GM21786 (cell line): ENCODE measurements at regions not wholly inside any gene's neighbourhood (a gene's known extent, or its start where the extent isn't known, plus 50 kb on each side); places are given as distances from the start of the nearest gene placed in this dataset.

ENCODE experiments used
- ATAC-seq: cut with Tn5 transposase; IDR thresholded peaks from one replicate; pipeline ENCODE4 v1.9.1; 2021; ENCODE audit not compliant: unreplicated experiment

DNA sequence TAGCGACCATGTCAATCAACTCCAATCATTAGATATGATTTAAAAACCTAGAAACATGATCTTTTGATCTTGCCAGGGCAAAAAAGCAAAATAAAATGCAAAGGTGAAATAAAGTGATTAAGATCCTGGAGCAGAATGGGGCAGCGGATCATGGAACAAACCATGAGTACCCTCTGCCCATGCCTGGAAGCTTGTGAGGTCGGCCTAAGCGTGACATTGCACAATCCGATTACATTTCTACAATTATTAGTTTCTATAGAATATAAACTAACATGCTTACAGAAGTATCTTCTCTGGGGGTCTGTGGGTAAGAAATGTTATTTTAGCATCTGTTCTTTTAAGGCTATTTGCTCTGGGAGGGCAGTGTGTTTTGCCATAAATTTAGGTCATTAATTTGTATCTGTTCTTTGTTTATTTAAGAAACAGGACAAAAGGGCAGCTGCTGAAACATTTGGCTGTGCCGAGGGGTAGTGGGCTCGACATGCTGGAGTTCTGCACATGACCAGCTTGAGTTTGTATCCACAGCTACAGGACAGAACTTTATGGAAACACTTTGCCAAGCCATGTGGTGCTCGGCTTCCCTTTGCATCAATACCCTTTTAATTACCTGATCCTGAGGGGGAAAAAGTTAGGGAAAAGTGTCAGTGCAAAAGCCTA, 55.9 kb downstream of the ZBTB18 start:
- ATAC-seq, result no peak

DNA sequence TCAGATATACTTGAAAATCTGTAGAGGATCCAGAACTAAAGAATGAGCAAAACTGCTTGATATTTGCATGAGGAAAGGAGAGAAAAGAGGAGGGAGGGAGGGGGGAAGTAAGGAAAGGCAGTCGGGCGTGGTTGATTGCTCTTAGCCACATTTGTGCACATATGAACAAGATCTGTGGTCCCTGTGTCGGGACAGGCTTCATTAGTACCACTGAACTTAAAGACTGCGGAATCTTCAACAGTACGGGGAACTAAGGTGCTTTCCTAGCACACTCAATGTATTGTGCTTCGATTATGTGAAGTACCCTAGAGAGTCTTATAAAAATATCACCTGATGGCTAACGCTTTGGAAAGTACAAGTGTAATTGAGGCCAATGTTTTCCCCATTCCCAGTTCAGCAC, 59.9 kb downstream of the ZBTB18 start:
- no peak for ATAC-seq

DNA sequence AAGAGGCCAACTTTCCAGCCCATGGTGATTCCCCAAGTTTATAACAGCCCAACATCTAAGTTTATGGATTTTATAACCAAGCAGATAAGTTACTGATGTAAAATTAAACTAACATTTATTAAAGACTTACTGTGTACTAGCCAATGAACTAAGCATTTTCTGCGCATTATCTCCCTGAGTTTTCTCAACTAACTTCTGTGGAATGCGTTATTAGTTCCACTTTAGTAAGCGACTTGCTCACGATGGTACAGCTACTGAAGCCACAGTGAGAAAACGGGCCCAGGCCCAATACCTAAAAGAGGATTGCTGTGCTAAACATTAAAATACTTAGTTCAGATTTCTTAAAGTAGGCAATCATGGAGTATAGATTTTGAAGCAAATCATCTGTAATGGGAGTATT, 61.0 kb downstream of the ZBTB18 start:
- ATAC-seq, result no peak

DNA sequence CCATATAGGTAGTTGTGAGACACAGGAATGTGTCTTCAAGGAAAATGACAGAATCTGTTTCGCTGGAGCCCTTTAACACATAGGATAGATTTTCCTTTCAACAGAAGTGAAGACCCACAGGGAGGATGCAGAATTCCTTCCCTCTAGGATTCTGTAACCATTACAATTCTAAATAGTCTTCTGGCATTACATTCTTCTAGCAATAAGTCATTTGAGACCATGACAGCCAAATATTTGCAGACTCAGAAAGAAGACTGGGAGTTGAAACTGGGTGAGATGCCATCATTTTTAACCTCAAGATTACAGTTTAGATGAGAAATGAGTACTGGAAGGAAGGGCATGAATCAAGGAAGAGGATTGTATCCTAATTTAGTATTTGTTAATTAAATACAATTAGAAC, 61.6 kb downstream of the ZBTB18 start:
- no peak for ATAC-seq

DNA sequence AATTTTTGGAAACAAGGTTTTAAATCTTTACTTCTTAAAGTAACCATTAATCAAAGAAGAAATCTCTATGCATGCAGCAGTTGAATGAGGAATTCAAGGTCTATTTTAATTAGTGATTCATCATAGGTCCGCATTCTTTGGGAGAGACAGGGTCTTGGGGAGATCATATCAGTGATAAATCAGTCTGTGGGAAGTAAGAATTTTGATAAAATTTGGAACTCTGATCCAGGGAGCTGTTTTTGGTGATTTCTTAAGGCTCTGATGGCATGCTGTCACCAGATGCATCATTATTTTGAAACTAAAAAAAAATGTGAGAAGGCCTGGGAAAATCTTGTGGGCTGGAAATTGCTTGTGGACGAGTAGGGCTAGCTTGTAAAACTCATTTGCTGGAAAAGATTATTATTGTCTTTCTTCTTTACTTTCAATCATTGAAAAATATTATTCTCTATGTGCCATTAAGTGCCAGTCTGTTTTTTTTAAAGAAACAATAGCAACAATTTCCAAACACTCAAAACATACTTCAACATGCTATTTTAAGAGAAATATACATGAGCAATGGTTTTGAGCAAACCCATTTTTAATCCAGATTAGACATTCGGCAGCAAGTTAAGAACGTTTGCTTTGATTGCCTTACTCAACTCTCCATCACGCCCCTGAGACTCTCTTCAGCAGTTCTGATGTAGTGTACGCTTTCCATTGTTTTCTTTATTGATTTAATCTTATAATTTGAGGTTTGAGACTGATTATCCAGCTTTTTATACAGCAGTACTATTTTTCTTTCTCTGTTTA, 62.6 kb downstream of the ZBTB18 start:
- no peak for ATAC-seq

DNA sequence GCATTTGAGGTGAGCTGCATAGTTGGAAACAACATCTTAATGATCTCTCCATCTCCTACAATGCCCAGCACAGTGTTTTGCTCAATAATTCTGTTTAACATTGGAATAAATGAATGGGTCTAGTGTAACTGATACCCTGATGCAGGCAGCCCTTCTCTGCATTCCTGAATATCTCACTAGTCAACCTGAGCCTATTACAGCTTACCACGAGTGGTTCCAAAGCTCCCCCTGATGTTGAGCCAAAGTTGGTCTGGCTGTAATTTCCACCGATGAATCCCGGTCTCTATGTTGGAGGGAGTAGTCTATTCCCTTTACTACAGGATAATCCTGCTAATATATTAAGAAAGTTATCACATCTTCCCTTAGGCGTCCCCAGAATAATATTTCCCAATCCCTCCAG, 63.8 kb downstream of the ZBTB18 start:
- ATAC-seq, result no peak

DNA sequence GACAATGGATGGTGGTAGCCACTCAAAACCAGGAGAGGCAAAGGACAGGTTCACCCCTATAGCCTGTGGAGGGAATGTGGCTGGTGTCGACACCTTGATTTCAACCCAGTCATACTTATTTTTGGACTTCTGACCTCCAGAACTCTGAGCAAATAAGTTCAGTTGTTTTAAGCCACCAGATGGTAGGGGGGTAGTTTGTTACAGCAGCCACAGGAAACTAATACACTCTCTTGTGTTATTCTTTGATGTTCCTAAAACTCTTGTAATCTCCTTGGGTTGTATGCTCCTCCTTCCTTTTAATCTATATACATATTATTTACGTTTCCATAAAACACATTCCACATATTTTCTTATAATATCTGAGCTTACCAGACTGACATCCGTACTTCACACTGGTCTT, 65.9 kb downstream of the ZBTB18 start:
- ATAC-seq, result no peak

DNA sequence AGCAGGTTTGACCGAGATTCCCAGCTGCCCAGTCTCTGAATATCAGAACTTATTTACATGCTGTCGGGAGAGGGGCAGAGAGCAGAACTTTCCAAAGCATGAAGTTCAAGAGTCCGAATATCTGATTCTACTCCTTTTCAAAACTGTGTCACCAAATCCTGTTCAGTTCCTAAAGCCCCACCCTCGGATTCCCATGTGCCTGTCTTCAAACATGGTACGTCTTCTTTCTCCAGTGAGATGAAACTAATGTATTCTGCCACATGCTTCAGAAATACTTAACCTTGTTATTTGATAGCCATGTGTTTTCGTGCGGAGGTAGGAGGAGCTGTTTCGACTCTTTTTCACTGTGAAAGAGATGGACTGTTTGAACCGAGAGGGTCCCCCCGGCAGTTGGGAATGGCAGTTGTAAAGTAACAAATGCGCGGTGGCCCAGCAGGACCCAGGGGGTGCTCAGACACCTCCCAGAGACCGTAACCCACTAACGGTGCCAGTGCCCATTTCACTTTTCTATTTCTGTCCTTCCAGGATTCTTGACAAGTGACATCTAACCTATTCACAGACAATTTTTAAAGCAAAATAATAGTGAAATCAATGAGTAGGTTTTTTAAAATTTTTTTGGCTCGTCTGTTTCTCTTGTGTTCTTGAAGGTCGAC, 67.2 kb downstream of the ZBTB18 start:
- no peak for ATAC-seq

DNA sequence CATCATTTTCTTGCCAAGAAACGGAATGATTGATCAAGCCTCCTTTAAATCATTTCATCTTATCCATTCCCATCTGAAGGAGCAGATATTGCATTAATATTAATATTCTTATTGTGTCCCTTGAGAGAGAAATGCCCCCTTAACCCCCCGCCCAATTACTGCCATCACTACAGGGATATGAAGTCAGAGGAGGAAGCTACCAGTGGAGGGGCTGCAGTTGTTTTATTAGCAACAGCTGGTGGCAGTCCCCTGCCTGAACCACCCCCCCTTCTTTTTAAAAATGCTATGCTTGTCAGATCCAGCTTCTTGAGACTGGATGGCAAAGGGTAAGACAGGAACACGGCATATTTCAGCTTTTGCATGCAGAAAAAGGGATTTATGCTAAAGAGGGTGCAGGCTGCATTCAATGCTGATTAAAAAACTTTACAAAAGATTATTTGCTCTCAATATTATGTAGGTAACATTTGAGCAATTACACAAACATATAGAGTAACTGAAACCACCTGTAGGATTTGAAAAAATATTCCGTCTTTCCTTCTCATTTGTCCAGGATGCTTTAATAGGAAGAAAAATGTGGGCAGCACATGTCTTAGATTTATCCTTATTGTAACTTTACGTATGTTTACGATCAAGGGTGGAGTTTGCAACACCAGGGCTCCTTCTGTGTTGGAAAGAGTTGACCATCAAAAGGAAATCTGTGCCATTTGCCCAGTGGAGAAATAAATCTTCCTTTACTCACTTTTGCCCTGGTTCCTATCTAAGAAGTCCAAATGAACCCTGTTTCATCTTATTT, 77.7 kb downstream of the ZBTB18 start:
- no peak for ATAC-seq

DNA sequence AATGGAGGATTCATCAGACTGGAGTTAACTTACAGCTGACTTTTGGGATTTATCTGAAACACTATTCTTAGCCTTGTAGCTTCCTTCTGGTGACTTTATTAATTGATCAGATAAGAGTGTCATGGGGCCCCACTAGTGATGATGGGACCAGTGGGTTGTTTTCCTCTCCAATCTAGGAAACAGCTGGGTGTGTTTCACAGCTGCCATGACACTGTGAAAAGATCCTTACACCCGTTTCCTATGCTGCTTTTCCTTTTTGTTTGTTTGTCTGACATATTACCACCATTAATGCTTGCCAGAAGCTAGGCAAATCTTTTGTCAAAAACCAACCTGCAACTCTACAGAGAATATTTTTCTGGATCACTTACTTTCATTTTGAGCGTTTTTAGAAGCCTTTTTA, 86.2 kb downstream of the ZBTB18 start:
- no peak for ATAC-seq

DNA sequence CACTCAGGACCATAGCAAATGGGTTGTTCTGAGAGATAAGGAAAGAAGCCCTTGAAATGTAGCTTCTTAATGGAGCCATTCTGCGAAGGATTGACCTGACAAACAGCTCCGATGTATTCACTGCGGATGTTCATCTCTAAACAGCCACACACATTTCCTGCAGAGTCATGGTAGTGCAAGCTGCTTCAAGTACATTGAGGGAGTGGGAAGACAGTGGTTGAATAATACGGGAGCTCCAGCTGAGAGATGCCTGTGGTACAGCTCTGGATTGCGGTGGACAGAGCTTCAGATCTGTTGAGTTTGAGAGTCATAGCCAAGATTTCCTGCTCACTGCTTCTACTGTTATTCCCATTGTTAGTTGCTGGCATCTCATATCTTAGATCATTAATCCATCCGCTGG, 86.6 kb downstream of the ZBTB18 start:
- ATAC-seq, result no peak

DNA sequence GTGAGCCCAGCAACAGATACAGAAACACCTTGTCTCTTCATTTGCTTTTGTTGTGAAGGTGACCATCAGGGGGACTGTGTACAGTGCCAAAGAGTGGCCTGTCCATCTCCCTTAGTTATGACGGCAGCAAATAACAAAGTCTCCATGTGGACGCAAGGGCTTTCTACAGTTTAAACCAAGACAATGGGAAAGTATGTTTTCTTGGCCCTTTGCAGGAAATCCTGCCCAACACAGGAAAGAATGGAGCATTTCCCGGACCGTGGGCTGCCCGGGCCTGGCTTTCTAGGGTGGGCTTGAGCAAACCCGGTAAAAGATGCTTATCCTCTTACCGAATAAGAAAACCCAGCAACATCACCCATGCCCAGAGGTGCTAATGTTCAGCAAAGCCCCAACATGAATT, 87.3 kb downstream of the ZBTB18 start:
- ATAC-seq, result no peak

DNA sequence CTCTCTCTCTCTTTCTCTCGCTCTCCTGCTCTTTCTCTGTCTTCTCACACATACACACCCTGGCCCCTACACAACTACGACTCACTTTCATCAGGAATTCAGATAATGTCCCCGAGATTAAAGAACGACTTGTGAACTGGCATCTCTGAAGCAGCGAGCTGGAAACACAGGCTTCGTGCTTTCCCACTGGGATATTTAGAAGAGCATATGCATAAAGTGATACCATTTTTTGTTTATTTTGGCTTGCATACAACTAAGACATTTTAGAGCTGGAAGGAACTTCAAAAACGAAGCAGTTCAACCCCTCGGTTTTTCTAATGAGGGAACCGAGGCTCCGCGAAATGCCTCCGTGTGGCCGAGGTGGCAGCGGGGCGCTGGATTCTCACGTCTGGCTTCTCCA, 88.6 kb downstream of the ZBTB18 start:
- no peak for ATAC-seq

DNA sequence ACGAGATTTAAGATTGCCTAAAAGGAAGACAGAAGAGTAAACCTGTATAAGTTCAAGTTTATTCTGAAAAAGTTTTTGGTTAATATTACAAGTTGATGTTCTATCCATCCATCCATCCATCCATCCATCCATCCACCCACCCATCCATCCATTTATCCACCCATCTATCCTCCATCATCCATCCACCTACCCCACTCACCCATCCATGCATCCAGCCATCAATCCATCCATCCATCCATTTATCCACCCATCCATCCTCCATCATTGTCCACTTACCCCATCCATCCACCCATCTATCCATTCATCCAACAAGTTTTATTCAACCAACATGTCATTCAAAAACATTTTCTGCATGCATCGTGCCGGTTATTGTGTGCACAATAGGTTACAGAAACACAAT, 89.3 kb downstream of the ZBTB18 start:
- ATAC-seq, result no peak

DNA sequence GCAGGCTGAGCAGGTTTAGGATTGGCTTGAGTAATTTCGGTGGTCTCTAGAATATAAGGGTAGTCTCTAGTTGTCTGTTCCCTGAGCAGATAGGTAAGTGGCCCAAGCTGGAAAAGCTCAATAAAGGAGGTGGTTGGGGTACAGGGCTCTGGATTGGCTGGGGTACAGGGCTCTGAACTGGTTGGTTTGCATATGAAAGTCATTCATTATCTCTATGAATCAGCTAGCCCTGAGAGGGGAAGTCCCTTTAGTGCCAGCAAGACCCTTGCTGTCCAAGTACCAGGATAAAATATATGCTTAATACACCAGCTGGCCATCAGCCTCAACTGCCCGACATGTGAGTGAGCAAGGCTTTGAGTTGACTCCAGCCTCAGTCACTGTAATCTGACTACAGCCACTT, 93.0 kb downstream of the ZBTB18 start:
- ATAC-seq, result no peak

DNA sequence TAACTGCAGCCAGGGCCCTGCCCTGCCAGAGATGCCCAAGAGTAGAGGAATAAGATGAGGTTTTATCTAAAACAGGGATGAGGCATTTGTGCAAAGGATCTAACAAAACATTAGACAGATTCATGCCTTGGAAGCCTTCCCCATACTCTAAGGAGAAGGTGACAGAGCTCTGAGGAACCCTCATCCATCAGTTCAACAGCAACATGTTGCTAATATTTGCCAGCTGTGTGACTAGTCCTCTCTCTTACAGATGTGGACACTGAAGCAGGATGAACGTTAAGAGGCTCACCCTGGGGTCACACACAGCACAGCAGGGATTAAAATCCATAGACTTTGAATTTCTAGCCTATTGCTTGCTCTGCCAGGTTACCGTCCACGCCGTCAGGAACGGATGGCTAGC, 99.0 kb downstream of the ZBTB18 start:
- ATAC-seq, result no peak

DNA sequence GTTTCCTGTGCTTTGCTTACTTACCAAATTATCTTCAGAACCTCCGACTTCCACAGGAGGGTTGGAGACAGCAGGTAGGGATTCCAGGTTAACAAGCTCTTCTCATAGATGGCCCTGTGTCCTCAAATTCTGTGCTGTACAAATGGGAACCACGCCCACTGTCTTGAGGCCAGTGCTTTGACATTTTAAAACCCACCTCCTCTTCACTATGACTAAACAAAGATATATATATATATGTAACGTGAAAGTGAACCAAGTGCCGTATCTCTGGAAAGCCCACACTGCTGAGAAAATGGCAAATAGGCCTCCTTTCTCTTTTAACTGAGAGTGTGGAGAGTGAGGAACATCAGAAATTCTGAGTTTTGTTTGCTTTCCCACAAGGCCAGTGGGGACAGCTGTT, 99.6 kb downstream of the ZBTB18 start:
- no peak for ATAC-seq

DNA sequence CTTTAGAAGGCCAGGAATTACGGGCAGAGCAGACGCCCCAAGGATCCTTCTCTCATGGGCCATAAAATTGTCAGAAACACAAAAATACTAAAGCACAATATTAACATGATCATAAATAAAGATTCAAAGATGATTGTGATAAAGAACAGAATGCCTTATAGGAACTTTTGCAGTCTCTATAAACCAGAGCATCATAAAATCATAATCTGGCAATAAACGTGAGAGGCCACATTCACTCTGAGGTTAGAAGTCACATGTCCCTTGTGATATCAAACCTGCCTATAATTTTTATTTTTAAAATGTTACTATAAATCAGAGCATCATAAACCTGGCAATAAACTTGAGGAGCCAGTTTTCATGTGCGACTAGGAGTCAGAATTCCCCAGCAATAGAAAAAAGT, 100.5 kb downstream of the ZBTB18 start:
- no peak for ATAC-seq

DNA sequence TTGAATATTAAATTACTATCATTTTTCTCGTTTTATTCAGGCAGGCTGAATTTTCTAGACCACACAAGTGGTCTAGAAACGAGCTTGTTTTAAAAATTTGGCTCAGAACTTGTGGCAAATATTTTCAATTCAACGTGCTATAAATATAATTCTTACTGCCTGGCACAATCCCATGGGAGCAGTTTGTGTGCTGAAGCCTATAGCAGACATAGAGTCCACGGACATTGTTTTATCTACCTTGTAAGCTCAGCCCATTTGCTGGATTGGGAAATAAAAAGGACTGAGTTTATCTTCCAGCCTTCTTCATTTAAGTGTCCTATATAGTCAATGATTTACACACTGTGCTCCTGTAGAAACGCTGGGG, 103.4 kb downstream of the ZBTB18 start:
- ATAC-seq, result no peak

DNA sequence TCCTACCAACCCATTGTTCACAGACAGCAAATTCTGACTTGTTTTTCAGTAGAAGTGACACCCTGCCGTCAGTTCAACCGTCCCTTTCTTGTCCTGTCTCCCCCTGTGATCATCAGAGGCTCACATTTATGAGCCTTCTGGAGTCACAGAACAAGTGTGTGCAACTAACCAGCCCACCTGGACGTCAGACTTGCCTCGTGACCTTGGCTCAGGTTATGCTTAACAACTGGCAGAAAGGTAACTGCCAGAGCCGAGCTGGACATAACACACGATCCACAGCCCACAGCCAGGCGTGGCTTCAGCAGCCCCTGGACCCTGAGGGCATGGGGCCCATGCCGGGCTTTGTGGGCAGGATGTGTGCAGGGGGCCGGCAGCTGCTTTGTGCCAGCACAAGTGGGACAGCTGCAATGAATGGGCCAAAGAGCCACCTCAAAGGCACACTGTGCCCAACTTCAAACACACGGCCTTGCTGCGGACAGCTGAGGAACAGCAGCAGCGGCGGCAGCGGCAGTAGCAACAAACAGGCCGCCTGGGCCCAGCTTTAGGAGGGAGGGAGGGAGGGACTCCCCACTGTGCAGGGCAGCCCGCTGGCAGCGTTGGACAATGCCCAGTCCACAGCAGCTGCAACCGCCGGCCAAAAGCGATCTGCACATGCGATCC, 103.9 kb downstream of the ZBTB18 start:
- no peak for ATAC-seq

DNA sequence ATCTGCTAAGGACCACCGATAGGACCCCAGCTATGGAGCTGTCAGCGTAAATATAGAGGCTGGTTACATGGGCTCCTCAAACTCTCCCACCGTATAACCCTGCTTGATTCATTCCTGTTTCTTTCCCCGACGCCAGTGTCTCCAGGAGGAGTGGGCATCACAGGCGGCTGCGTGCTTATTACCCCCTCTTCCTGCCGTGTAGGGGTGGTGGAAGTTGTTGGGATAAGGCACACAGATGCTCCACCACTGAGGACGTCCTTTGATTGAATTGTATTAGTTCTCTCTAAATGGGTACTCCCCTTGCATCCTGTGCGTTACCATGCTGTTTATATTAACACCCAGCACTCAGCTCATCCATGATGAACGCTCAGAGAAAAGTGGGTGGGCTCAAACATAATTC, 104.6 kb downstream of the ZBTB18 start:
- ATAC-seq, result no peak
